Epidermal melanocyte (primary cell): ENCODE measurements at regions not wholly inside any gene's neighbourhood (a gene's known extent, or its start where the extent isn't known, plus 50 kb on each side); places are given as distances from the start of the nearest gene placed in this dataset.
"Not testable (repeated sequence)": the region's sequence is repeated elsewhere in the genome, so short reads cannot be mapped to it uniquely, and the experiment has no call there.

Source experiments
- DNase-seq: peaks from one replicate; pipeline ENCODE4 v3.0.0; 2011; ENCODE audit warnings: low spot score; ENCODE audit not compliant: insufficient read length

DNA sequence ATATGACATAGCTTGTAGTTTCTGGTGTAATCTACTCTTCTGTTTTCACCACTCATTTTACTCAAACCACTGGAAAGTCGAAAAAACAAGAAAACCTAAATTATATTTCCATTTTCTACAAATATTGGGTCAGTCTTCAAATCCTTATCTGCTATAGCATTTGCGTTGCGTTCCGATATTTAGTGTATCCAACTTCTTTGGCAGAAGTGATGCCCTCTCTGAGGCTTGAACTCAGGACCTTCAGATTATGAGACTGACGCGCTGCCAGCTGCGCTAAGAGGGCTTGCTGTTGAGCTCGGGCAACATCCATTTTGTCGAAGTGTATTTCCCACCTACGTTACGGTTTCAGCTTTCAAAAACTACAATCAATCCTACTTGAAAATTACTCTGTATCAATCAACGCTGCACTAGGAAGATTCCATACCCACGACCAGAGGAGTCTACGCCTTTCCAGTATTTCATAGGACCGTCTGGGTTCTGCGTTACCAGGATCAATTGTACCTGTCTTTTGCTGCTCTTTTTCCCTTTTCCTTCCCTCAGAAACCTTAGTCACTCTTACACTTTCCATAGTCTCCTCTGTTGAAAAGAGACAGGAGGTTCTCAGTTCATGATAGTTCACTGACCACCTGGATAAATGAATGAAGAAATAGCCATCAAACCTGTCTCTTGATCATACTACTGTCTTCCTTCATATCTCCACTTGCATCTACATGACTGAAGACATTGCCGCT is 140.5 kb upstream of the ZNF322 start:
- not testable (repeated sequence) for DNase-seq

DNA sequence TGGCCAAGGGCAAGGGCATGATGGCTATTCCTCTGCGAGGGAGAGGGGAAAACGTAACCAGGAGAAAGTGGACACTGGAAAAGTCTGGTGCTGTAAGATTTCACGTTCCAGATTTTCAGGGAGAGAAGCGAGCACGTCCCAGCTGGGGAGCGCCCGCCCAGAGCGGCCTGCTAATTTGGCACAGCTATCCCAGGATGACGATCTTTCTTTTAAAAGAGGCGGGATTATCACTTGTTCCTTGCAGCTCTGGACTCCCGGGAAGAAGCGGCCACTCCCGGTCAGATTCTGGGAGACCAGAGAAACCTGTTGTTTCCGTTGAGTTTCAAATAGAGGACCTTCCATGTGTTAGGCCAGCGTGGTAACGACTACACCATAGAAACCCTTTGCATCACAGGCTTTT is 144.2 kb upstream of the ZNF322 start:
- DNase-seq, result not testable (repeated sequence)

DNA sequence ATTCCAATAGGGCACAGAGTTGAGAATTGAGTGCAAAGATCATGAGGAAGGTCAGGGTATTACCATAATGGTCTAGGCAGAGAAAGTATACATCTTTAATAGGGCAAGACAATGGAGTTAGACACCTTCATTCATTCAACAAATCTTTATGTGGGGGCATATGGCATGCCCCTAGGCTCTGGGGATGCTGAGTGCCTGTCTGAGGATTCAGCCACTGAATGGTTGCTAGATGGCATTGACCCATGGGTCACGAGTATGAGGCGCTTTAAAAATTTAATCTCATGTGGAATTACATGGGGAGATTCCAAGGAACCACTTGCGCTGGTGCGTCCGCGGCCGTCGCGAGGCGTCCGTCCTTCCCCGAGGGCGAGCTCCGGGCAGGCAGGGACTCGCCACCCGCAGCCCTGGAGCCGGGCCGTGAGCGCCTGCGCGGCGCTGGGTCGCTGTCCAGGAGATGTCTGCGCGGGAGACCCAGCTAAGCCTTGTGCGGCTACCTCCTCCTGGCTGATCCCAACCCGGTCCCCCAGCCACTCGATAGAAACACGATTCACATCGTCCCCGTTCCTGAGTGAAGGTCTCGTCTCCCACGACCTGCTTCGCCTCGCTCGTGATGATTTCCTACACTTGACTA is 152.1 kb upstream of the ZNF322 start:
- not testable (repeated sequence) for DNase-seq

DNA sequence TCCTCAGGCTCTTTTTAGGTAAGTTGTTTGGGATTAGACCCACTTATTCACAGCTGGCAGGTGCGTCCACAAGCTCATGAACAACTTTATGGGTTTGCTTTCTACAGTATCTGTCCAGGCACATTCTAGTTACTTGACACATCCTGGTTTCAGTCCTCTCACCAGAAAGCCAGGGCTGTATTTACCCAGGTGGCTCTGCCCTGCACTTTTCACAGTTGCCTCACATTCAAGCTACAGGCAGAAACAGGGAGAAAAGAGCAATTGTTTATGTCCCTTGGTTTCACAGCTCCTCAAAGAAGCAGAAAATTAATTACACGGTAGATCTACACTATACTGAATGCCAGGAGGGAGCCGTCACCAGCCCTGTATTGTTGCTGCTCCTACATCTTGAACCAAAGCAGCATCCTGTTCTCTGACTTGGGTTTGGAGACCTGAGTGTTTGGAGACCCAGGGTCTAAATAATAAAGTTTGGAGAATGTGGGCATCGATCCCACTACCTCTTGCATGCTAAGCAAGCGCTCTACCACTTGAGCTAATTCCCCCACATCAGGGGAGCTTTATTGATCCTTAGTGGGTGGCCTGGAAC is 159.2 kb upstream of the ZNF322 start:
- not testable (repeated sequence) for DNase-seq

DNA sequence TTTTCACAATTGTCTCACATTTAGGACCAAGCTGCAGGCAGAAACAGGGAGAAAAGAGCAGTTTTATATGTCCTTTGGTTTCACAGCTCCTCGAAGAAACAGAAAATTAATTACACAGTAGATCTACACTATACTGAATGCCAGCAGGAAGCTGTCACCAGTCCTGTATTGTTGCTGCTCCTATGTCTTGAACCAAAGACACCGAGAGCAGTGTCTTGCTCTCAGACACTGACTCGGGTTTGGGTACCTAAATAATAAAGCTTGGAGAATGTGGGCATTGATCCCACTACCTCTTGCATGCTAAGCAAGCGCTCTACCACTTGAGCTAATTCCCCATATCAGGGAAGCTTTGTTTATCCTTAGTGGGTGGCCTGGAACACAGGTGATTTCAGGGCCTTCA is 168.4 kb upstream of the ZNF322 start:
- not testable (repeated sequence) for DNase-seq

DNA sequence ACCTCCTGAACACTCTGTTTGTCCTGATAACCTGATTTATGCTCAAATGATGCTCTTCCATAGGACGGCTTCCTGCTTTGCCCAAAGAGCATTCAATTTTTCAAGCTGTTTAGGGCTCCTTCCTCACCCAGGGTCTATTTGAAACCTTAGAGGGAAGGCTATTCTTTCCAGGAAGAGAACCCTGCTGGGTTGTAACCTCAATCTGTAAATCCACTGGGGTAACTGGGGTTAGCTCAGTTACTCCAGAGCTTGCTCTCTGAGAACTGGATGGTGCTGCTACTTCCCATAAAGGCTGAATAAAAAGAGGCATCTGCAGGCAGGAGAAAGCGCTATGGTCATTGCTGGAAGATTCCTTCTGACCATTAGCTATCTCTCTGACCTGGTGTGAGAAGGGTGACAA is 169.9 kb upstream of the ZNF322 start:
- DNase-seq, result not testable (repeated sequence)

DNA sequence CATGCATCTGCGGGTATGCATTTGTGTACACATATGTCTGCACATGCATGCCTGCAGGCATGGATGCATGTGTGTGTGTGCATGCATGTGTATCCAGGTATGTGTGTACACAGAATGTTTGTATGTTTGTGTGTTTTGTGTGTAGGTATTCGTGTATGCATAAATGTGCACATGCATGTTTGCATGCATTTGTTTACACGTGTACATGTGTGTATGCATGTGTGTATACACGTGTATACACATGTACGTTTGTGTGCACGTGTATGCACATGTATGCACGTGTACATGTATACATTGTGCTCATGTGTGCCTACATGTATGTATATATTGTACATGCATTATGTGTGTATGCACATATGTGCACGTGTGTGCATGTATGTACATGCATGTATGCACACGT is 171.4 kb upstream of the ZNF322 start:
- not testable (repeated sequence) for DNase-seq

DNA sequence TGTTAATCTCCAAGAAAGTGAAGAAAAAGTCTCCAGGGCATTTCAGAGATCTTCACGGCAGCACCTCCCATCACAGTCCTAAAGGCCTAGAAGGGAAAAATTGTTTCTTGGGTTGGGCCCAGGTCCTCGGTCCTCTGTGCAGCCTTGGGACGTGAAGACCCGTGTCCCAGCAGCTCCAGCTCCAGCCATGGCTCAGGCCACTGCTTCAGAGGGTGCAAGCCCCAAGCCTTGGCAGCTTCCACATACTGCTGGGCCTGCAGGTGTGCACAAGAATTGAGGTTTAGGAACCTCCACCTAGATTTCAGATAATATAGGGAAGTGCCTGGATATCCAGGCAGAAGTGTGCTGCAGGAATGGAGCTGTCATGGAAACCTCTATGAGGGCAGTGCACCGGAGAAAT is 176.2 kb upstream of the ZNF322 start:
- DNase-seq, result not testable (repeated sequence)

DNA sequence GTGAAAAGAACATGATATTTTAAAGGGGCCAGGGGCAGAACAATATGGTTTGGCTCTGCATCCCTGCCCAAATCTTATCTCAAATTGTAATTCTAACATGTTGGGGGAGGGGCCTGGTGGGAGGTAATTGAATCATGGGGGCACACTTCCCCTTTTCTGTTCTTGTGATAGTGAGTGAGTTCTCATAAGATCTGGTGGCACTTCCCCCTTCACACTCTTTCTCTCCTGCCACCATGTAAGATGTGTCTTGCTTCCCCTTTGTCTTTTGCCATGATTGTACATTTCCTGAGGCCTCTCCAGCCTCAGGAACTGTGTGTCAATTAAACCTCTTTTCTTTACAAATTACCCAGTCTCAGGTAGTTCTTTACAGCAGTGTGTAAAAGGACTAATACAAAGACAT is 177.1 kb upstream of the ZNF322 start:
- DNase-seq, result not testable (repeated sequence)

DNA sequence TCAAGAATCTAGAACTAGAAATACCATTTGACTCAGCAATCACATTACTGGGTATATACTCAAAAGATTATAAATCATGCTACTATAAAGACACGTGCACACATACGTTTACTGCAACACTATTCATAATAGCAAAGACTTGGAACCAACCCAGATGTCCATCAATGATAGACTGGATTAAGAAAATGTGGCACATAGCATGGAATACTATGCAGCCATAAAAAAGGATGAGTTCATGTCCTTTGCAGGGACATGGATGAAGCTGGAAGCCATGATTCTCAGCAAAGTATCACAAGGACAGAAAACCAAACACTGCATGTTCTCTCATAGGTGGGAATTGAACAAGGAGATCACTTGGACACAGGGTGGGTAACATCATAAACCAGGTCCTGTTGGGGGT is 185.3 kb upstream of the ZNF322 start:
- DNase-seq, result not testable (repeated sequence)

DNA sequence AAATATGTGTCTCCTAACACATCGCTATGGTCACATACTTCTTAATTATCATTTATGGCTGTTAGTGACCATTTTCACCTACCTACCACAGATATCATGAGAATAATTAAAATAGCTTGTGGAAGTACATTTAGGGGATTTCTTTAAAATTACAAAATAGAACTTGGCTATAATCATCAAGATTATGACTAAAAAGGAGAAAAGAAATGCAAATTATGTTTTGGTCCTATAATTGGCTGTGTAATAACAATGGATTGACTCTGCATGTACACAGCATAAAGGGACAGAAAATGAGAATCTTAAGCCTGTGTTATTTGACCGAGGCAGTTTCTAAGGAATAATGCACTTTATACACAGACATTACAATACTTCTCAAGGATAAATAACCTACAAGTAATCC is 197.7 kb upstream of the ZNF322 start:
- not testable (repeated sequence) for DNase-seq

DNA sequence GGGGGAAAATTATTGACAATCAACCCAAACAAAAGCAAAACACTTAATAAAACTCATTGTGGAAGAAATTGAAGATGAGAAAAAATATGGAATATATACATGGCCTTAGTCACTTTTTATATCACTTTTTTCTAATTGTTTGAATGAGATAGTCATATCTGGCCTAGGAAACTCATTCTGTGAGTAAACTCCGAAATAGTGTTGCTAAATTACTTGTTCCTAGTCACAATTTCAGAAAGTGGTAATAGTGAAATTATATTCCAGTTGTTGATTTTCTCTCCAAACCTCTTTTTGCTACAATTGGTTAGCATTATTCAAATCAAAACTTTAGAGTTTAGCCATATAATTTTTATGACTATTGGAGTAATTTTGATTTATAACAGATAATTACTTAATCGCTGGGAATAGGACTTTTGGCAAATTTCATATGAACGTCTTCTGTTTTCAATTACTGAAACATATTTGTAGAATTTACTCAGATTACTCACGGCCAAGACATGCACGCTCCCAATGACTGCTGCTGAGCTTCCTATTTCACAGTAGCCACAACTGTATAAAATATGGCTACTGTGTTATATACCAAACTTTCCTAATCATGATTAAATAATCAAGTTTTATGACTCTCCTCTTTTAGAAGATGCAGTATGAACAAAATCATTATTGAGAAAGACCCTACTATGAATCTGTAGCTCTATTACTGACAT is 199.7 kb upstream of the ZNF322 start:
- not testable (repeated sequence) for DNase-seq

DNA sequence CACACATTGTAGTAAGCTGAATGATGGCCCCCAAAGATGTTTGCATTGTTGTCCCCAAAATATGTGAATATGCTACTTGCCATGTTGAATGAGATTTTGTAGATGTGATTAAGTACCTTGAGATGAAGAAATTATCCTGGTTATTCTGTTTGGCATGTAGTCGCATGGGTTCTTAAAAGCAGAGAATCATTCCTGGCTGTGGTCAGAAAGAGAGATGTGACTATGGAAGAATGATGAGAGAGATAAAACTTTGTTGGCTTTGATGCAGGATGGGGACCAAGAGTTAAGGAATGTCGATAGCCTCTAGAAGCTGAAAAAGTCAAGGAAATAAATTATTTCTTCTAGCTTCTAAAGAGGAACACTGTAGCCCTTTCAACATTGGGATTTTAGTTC is 200.2 kb upstream of the ZNF322 start:
- not testable (repeated sequence) for DNase-seq

DNA sequence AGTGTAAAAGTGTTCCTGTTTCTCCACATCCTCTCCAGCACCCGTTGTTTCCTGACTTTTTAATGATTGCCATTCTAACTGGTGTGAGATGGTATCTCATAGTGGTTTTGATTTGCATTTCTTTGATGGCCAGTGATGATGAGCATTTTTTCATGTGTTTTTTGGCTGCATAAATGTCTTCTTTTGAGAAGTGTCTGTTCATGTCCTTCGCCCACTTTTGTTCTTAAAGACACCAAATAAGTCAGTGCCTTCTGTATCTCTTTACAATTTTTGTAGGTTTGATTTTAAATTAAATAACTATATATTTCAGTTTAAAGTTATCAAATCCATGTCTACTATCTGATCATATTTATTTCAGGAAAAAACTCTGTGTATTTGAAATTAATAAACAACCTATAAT is 202.4 kb upstream of the ZNF322 start:
- not testable (repeated sequence) for DNase-seq

DNA sequence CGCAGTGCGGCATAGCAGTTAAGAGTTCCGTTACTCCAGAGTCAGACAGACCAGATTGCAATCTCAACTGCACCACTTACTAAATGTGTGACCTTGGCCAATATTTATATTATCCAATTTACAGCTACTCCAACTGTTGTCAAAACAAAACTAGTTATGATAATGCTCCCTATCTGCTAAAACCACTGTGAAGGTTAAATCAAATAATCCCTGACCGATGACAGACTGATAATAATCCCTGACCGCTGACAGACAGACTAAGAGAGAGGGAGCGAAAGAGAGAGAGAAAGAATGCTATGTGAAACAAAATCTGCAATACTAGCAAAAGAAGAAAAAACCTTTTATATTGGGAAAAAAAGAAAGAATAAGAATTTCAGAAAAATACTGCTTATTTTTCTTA is 204.1 kb upstream of the ZNF322 start:
- not testable (repeated sequence) for DNase-seq

DNA sequence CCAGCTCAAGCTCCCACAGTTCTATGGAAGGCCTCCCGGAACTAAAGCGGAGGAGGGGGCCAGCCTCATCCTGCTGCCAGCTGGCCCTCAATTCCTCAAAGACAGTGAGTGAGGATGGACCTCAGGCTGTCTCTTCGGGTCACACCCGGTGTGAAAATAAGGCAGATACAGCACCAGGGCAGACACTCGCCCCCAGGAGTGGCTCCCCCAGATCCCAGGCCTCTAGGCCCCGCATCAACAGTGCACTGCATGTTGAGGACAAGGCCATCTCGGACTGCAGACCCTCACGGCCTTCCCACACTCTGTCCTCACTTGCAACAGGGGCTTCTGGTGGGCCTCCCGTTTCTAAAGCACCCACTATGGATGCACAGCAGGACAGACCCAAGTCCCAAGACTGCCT is 239.2 kb upstream of the ZNF322 start:
- DNase-seq, result not testable (repeated sequence)

DNA sequence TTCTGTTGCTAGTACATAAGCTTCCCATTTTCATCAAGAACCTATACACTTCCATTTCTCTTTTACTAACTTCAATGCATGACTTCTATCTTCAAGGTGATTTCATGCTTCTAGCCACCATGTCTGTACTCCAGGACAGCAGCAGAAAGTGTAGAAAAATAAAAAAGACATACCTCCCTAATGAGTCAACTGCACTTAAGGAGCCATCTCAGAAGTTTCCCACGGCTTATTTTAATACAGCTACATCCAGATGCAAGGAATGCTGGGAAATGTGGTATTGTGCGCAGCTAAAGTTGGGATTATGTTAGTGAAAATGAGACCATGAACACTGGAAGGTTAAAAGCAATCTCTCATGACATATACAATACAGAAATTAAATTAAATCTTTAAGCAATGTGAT is 264.7 kb upstream of the ZNF322 start:
- not testable (repeated sequence) for DNase-seq

DNA sequence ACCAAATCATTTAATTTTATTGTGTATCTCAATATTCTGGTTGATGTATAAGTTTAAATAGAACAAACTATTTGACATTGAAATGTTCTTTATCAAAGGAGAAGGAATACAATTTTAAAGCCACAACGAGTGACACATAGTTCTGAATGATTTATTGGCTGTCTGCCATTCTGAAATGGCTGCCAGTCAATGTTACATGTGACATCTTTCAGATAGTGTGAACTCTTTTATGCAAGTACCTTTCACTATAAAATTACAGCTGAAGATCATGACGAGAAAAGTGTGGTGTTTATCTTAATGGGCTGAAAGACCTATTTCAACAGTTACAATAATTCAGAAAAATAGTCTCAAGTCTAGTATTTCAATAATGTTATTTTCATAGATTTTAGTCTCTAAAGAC is 268.6 kb upstream of the ZNF322 start:
- DNase-seq, result not testable (repeated sequence)

DNA sequence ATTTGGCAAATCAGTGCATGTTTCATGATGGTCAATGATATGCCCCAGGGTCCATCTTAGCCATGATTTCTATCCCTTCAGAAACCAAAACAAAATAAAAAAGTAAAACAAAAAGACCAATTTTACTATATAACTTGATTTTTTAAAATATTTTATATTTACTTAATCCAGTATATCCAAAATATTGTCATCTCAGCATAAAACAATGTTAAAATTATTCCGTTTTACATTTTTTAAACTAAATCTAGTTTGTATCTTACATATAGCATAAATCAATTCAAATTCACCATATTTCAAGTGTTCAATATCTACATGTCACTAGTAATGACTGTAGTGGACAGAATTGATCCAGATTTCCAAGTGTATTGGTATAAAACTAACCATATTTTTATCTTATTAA is 277.7 kb upstream of the ZNF322 start:
- DNase-seq, result not testable (repeated sequence)

DNA sequence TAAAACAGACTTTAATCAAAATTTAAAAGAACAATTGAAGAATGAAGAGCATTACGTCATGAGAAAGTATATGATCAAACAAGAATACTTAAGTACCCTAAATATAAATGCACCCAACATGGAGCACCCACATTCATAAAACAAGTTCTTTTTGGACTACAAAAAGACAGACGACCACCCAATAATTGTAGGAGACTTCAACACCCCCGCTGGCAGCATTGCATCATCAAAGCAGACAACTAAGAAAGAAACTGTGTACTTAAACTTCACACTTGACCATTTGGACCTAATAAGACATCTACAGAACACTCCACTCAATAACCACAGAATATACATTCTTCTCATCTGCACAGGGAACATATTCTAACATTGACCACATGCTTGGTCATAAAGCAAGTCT is 291.7 kb upstream of the ZNF322 start:
- DNase-seq, result not testable (repeated sequence)

DNA sequence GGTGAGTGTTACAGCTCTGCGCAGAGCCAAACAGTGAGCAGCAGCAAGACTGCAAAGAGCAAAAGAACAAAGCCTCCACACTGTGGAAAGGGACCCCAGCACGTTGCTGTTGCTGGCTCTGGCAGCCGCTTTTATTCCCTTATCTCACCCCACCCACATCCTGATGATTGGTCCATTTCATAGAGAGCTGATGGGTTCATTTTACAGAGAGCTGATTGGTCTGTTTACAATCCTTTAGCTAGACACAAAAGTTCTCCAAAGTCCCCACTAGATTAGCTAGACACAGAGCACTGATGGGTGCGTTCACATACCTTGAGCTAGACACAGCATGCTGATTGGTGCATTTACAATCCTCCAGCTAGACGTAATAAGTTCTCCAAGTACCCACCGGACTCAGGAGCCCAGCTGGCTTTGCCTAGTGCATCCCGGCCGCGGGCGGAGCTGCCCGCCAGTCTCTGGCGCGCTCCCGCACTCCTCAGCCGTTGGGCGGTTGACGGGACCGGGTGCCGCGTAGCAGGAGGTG is 291.4 kb upstream of the PRSS16 start:
- not testable (repeated sequence) for DNase-seq
